Kidney (tissue), 13 donors: ENCODE measurements at regions not wholly inside any gene's neighbourhood (a gene's known extent, or its start where the extent isn't known, plus 50 kb on each side); places are given as distances from the start of the nearest gene placed in this dataset.

Source experiments
- DNase-seq, 5 donors: peaks; one replicate each; pipeline ENCODE4 v3.0.0-alpha.2; 2013 to 2020
- FAIRE-seq: peaks from 2 replicates; lab custom pipeline; 2012; peaks lifted over from hg19 to GRCh38; lab: Jason Lieb, UNC
- H3K27ac ChIP-seq, 2 donors: one replicate each; pipeline ENCODE4 v1.7.0; 2013; ENCODE audit warnings: low read depth in 2 of 2, low read length in 2 of 2, inconsistent platforms in 1 of 2
- H3K27me3 ChIP-seq: one replicate; pipeline ENCODE4 v1.7.1; 2013; ENCODE audit warnings: low read length, inconsistent platforms; ENCODE audit not compliant: control insufficient read depth, insufficient read depth
- H3K36me3 ChIP-seq, 3 donors: one replicate each; pipeline versions ENCODE4 v1.7.0 to v1.7.1; 2013; ENCODE audit warnings: low read length in 3 of 3, control low read depth in 1 of 3, inconsistent platforms in 1 of 3; ENCODE audit not compliant: insufficient read depth in 3 of 3, control insufficient read depth in 2 of 3
- H3K4me1 ChIP-seq, 3 donors: one replicate each; pipeline versions ENCODE4 v1.7.0 to v1.7.1; 2013; ENCODE audit warnings: low read length in 3 of 3, inconsistent platforms in 1 of 3, low read depth in 1 of 3; ENCODE audit not compliant: control insufficient read depth in 2 of 3, insufficient read depth in 2 of 3
- H3K4me3 ChIP-seq, 3 donors: one replicate each; pipeline versions ENCODE4 v1.7.0 to v1.8.1; 2013; ENCODE audit warnings: low read length in 3 of 3, control low read depth in 1 of 3, inconsistent platforms in 1 of 3
- H3K9ac ChIP-seq, 3 donors: one replicate each; pipeline versions ENCODE4 v1.7.0 to v1.7.1; 2013; ENCODE audit warnings: low read length in 3 of 3, control low read depth in 1 of 3, inconsistent platforms in 1 of 3
- H3K9me3 ChIP-seq, 3 donors: one replicate each; pipeline versions ENCODE4 v1.7.0 to v1.7.1; 2013; ENCODE audit warnings: low read length in 3 of 3, control low read depth in 1 of 3, inconsistent platforms in 1 of 3; ENCODE audit not compliant: control insufficient read depth in 2 of 3, insufficient read depth in 1 of 3
- CTCF ChIP-seq: IDR thresholded peaks from 3 replicates; pipeline ENCODE4 v1.5.1; 2012; ENCODE audit warnings: mild to moderate bottlenecking, moderate library complexity, borderline replicate concordance; ENCODE audit not compliant: insufficient read depth; ENCODE audit errors: extremely low read depth
- intact Hi-C: fragments of 100-400 bp; cut with DNase I; formaldehyde crosslinking; loops from one replicate; pipeline ENCODE4 v1.11.1; 2022
- donor health status: control.
- donor health status: control.
- donor health status: control.
- donor health status: control.
- donor health status: control.
- donor health status: DM: yes; HTN: yes; CAD: no.
- donor health status: Normal renal cell carcinoma (clear cell type).

- DNase-seq: no peak
- Histone ChIP-seq H3K4me3 (no peak overlapping the region), H3K36me3 (no peaks in the 10 kb centered on the region), H3K9ac (no peak overlapping the region), H3K4me1 (no peaks in the 10 kb centered on the region), H3K9me3 (no peaks in the 10 kb centered on the region), H3K27me3 (no peaks in the 10 kb centered on the region), H3K27ac (no peak overlapping the region)
- TF ChIP-seq CTCF: no peak
- intact Hi-C loops: no loop called here
- no peak for FAIRE-seq
Measured at GRCh38 chr15:38614621-38615020, 50.0 kb upstream of the RASGRP1 start.

- DNase-seq (no peak), FAIRE-seq (no peak)
- Histone ChIP-seq H3K4me1 (peaks cover 0 to 5% (median 0%) of the 10 kb centered on the region in 3 donors), H3K27ac (no peak overlapping the region), H3K9me3 (no peaks in the 10 kb centered on the region), H3K36me3 (no peaks in the 10 kb centered on the region), H3K9ac (no peak overlapping the region), H3K4me3 (no peak overlapping the region), H3K27me3 (no peaks in the 10 kb centered on the region)
- intact Hi-C loops: no loop called here
- TF ChIP-seq CTCF: no peak
Measured at GRCh38 chr15:38617831-38618230, 53.2 kb upstream of the RASGRP1 start.

- Histone ChIP-seq H3K27me3 (no peaks in the 10 kb centered on the region), H3K4me3 (no peak overlapping the region), H3K36me3 (no peaks in the 10 kb centered on the region), H3K9me3 (no peaks in the 10 kb centered on the region), H3K27ac (no peak overlapping the region), H3K9ac (no peak overlapping the region), H3K4me1 (peaks cover 0 to 5% (median 0%) of the 10 kb centered on the region in 3 donors)
- no peak for TF ChIP-seq CTCF
- no peak for DNase-seq
- no peak for FAIRE-seq
- intact Hi-C loops: no loop called here
Measured at GRCh38 chr15:38618242-38618955, 53.8 kb upstream of the RASGRP1 start.
